Progenitor cell of endocrine pancreas (in vitro differentiated cells): ENCODE measurements at regions not wholly inside any gene's neighbourhood (a gene's known extent, or its start where the extent isn't known, plus 50 kb on each side); places are given as distances from the start of the nearest gene placed in this dataset.

Experiments
- DNase-seq: peaks from one replicate; pipeline ENCODE4 v3.0.0; 2021; ENCODE audit warnings: low spot score; ENCODE audit not compliant: unreplicated experiment
- H3K27ac Mint-ChIP-seq: 2 replicates; pipeline ENCODE4 v1.8.0; 2021; ENCODE audit warnings: mild to moderate bottlenecking, moderate library complexity, mixed read lengths
- H3K27me3 Mint-ChIP-seq: 2 replicates; pipeline ENCODE4 v1.8.0; 2021; ENCODE audit warnings: mixed read lengths
- H3K36me3 Mint-ChIP-seq: 2 replicates; pipeline ENCODE4 v1.8.0; 2022; ENCODE audit warnings: mixed read lengths; ENCODE audit not compliant: insufficient read depth
- H3K4me1 Mint-ChIP-seq: 2 replicates; pipeline ENCODE4 v1.8.0; 2021; ENCODE audit warnings: low read depth, mixed read lengths
- H3K4me3 Mint-ChIP-seq: 2 replicates; pipeline ENCODE4 v1.8.0; 2021; ENCODE audit warnings: low read depth, mild to moderate bottlenecking, moderate library complexity, mixed read lengths
- H3K9me3 Mint-ChIP-seq: 2 replicates; pipeline ENCODE4 v1.8.0; 2021; ENCODE audit warnings: low read depth, mixed read lengths
- CTCF ChIP-seq: fragments of 200-600 bp; sonication (generic); IDR thresholded peaks from one replicate; pipeline ENCODE4 v1.5.0; 2021; ENCODE audit warnings: antibody characterized with exemption, mild to moderate bottlenecking; ENCODE audit not compliant: unreplicated experiment

- no peak overlapping the region for H3K4me3 Mint-ChIP-seq
- H3K27me3 Mint-ChIP-seq: no peaks in the 10 kb centered on the region
- no peak for DNase-seq
- H3K9me3 Mint-ChIP-seq: no peaks in the 10 kb centered on the region
- H3K27ac Mint-ChIP-seq: no peak overlapping the region
- no peak for TF ChIP-seq CTCF
- no peaks in the 10 kb centered on the region for H3K36me3 Mint-ChIP-seq
- no peaks in the 10 kb centered on the region for H3K4me1 Mint-ChIP-seq
These were observed 522.3 kb downstream of the IGSF11 start for GRCh38 chr3:118512301-118512700.

GRCh38 chr3:118525077-118525476, 509.6 kb downstream of the IGSF11 start:
- H3K27me3 Mint-ChIP-seq: no peaks in the 10 kb centered on the region
- TF ChIP-seq CTCF: no peak
- no peak overlapping the region for H3K4me3 Mint-ChIP-seq
- no peaks in the 10 kb centered on the region for H3K36me3 Mint-ChIP-seq
- no peak overlapping the region for H3K27ac Mint-ChIP-seq
- H3K9me3 Mint-ChIP-seq: peaks cover 4% of the 10 kb centered on the region
- DNase-seq: no peak
- peaks cover 4% of the 10 kb centered on the region for H3K4me1 Mint-ChIP-seq

GRCh38 chr3:118526758-118527513, 507.7 kb downstream of the IGSF11 start:
- no peak for TF ChIP-seq CTCF
- peaks cover 9% of the 10 kb centered on the region for H3K9me3 Mint-ChIP-seq
- no peak for DNase-seq
- H3K4me3 Mint-ChIP-seq: no peak overlapping the region
- no peak overlapping the region for H3K27ac Mint-ChIP-seq
- H3K4me1 Mint-ChIP-seq: peaks cover 8% of the 10 kb centered on the region
- H3K27me3 Mint-ChIP-seq: no peaks in the 10 kb centered on the region
- H3K36me3 Mint-ChIP-seq: peaks cover 2% of the 10 kb centered on the region

- peaks cover 8% of the 10 kb centered on the region for H3K4me1 Mint-ChIP-seq
- H3K36me3 Mint-ChIP-seq: peaks cover 2% of the 10 kb centered on the region
- no peak for DNase-seq
- no peaks in the 10 kb centered on the region for H3K27me3 Mint-ChIP-seq
- no peak overlapping the region for H3K27ac Mint-ChIP-seq
- no peak for TF ChIP-seq CTCF
- peaks cover 10% of the 10 kb centered on the region for H3K9me3 Mint-ChIP-seq
- H3K4me3 Mint-ChIP-seq: no peak overlapping the region
These were observed 507.1 kb downstream of the IGSF11 start for GRCh38 chr3:118527514-118528044.

GRCh38 chr3:118529554-118529953, 505.1 kb downstream of the IGSF11 start:
- H3K4me3 Mint-ChIP-seq: no peak overlapping the region
- peaks cover 13% of the 10 kb centered on the region for H3K4me1 Mint-ChIP-seq
- TF ChIP-seq CTCF: no peak
- peaks cover 4% of the 10 kb centered on the region for H3K36me3 Mint-ChIP-seq
- no peak overlapping the region for H3K27ac Mint-ChIP-seq
- no peaks in the 10 kb centered on the region for H3K27me3 Mint-ChIP-seq
- H3K9me3 Mint-ChIP-seq: peaks cover 12% of the 10 kb centered on the region
- DNase-seq: no peak
